Choroid plexus epithelial cell (primary cell): ENCODE measurements at regions not wholly inside any gene's neighbourhood (a gene's known extent, or its start where the extent isn't known, plus 50 kb on each side); places are given as distances from the start of the nearest gene placed in this dataset.

ENCODE experiments used
- DNase-seq: peaks from one replicate; pipeline ENCODE4 v3.0.0-alpha.2; 2010; ENCODE audit warnings: low read depth
- H3K4me3 ChIP-seq: 2 replicates; pipeline ENCODE4 v1.5.1; 2011; ENCODE audit warnings: low read depth, mild to moderate bottlenecking, control low read depth, low read length, moderate library complexity
- TF ChIP-seq, protein P1 (sequence below): conservative IDR thresholded peaks from 2 replicates; pipeline ENCODE4 v1.5.1; 2011; ENCODE audit warnings: low read depth, mild to moderate bottlenecking, control low read depth, inconsistent platforms, low read length, moderate library complexity

DNA sequence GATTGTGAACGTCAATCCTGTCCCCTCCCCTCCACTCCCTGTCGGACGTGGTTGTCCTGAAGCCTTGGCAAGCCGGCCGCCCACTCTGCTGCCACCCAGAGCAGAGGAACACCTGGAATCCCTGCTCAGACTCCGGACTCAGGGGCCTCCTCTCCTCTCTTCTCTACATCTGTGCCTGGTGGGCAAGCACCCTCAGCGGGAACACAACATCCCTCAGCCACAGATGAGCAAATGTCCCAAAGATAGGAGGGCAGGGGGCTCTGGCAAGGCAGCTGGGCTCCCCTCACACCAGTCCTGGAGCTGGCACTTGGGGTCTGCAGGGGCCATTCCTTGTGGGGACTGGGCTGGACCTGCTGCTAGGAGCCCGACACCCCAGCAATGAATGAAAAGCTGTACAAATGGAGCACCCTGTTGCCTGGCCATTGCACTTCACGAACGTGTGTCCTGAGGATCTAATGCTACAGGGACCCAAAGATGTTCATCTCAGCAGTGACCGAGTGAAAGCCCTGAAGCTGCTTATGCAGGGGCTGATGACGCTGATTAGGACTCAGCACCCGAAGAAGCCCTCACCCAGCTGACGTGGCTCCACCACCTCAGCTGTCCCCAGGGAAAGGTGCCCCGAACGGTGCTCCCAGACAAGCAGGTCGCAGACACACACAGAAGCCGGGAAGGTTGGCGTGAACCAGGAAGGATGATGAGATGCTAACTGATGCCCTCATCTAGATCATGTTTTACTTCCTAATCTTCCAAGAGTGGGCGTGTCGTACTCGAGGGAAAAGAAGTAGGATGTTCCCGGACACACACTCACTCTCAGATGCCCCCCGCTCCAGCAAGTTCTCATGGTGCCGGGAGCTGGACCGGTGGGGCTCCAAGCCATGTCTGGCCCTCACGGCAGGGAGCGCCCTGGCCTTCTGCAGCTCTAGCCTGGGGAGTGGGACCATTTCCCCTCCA, 177.0 kb upstream of the PPP1R26 start:
- TF ChIP-seq, protein P1, sequence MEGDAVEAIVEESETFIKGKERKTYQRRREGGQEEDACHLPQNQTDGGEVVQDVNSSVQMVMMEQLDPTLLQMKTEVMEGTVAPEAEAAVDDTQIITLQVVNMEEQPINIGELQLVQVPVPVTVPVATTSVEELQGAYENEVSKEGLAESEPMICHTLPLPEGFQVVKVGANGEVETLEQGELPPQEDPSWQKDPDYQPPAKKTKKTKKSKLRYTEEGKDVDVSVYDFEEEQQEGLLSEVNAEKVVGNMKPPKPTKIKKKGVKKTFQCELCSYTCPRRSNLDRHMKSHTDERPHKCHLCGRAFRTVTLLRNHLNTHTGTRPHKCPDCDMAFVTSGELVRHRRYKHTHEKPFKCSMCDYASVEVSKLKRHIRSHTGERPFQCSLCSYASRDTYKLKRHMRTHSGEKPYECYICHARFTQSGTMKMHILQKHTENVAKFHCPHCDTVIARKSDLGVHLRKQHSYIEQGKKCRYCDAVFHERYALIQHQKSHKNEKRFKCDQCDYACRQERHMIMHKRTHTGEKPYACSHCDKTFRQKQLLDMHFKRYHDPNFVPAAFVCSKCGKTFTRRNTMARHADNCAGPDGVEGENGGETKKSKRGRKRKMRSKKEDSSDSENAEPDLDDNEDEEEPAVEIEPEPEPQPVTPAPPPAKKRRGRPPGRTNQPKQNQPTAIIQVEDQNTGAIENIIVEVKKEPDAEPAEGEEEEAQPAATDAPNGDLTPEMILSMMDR, result no peak
- no peak overlapping the region for H3K4me3 ChIP-seq
- no peak for DNase-seq

DNA sequence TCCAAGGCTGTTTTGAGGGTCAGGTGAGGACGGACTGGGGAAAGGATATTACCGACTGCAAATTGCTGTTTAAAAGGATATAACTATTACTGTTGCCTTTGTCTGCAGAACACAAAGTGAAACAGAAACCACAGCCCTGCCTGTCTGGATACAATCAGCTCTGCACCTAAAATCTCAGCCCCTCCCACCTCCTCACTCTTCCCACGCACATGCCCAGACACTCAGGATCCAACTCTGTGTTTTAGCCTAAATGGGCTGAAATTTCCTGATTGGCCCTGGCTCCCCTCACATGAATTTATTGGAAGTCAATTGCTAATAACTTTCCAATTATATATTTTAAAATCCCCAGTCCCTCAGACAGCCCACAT, 176.3 kb upstream of the PPP1R26 start:
- no peak overlapping the region for H3K4me3 ChIP-seq
- no peak for DNase-seq
- TF ChIP-seq, protein P1, result no peak

DNA sequence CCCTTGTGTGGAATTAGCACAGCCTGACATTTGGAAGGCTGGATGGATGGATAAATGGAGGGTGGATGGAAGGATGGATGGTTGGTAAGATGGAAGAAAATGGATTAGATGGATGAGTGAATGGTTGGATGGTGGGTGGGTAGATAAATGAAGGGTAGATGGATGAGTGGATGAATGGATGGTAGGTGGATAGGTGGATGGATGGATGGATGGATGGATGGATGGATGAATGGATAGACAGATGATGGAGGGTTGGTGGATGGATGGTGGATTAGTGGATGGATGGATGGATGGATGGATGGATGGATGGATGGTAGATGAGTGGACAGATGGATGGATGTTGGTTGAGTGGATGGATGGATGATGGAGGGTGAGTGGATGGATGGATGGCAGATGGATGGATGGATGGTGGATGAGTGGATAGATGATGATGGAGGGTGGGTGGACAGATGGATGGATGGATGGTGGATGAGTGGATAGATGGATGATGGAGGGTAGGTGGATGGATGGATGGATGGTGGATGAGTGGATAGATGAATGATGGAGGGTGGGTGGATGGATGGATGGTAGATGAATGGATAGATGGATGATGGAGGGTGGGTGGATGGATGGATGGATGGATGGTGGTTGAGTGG, 175.6 kb upstream of the PPP1R26 start:
- TF ChIP-seq, protein P1, result no peak
- H3K4me3 ChIP-seq, result no peak overlapping the region
- no peak for DNase-seq

DNA sequence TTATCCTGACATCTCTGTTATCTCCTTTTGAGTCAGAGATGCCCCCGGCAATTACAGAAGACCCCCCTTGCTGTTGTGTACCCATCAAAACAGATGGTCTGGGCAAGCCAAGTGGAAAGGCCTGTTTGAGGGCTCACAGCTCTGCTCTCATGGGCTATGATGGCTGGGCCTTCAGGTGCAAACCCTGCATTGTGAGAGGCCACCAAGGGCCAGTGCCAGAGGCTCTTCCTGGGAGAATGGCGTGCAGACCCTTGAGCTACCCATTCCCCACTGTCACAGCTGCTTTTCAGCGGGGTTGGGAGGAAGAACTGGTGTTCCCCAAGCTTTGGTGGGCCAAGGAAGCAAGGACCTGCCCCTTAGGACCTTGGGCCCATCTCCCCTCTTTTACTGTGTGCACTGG, 174.7 kb upstream of the PPP1R26 start:
- no peak for DNase-seq
- TF ChIP-seq, protein P1, result no peak

DNA sequence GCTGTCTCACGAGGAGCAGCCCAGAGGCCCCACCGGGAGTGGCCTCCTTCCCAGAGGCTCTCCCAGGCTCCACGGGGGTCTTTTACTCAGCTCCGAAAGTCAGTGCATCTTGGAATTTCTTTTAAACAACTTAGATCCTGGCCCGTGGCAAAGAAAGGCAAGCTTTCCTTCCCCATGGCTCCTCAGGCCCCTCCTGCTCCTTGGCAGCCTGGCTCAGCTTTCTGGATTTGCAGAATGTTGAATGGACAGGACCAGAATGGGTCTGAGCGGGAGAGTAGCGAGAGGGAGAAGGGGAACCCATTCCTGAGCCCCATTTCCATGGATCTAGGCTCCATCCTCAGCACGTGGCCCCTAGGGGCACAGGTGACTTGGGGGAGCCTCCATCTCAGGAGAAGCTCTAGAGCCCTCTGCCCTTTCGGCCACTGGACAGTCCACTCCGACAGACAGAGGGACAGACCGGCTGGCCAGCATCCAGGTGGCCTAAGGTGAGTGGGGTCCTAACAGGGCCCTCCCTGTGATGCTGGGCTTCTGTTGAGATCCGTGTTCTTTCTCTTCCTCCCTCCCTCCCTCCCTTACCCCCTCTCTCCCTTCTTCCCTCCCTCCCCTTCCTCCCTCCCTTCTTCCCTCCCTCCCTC, 173.9 kb upstream of the PPP1R26 start:
- no peak overlapping the region for H3K4me3 ChIP-seq
- no peak for DNase-seq
- TF ChIP-seq, protein P1, result no peak

More for the DNA sequence above, 174.7 kb upstream of the PPP1R26 start:
- no peak overlapping the region for H3K4me3 ChIP-seq

DNA sequence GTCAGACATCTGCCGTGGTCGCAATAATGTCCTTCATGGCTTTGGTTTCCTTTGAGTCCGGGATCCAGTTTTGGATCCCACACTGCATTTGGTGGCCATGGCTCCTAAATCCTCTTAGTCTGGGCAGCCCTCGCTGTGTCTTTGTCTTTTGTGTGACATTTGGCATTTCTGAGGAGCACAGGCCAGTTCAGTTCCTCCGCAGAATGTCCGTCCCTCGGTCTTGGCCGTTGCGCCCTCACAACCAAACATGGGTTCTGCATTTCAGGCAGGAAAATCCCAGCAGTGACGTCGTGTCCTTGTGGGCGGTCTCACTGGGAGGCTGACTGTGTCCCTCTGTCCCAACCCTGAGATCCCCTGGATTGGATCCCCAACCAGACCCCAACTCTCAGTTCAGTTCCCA, 172.9 kb upstream of the PPP1R26 start:
- no peak for DNase-seq
- no peak overlapping the region for H3K4me3 ChIP-seq
- TF ChIP-seq, protein P1, result no peak
